Sigmoid colon (tissue), 6 donors: ENCODE measurements at regions not wholly inside any gene's neighbourhood (a gene's known extent, or its start where the extent isn't known, plus 50 kb on each side); places are given as distances from the start of the nearest gene placed in this dataset.

Experiments used
- DNase-seq: peaks from one replicate; pipeline ENCODE4 v3.0.0-alpha.2; 2019
- H3K27ac ChIP-seq, 4 donors: fragments of 200-600 bp; sonication (generic); one replicate each; pipeline ENCODE4 v1.5.1; 2016 to 2019; ENCODE audit warnings: mild to moderate bottlenecking in 1 of 4
- H3K27me3 ChIP-seq, 3 donors: fragments of 200-600 bp; sonication (generic); one replicate each; pipeline ENCODE4 v1.5.1; 2019; ENCODE audit warnings: mild to moderate bottlenecking in 1 of 3
- H3K36me3 ChIP-seq, 4 donors: fragments of 200-600 bp; sonication (generic); one replicate each; pipeline ENCODE4 v1.5.1; 2016 to 2019
- H3K4me1 ChIP-seq, 4 donors: fragments of 200-600 bp; sonication (generic); one replicate each; pipeline ENCODE4 v1.5.1; 2017 to 2019
- H3K4me3 ChIP-seq, 4 donors: fragments of 200-600 bp; sonication (generic); one replicate each; pipeline ENCODE4 v1.5.1; 2017 to 2019; ENCODE audit warnings: mild to moderate bottlenecking in 2 of 4, moderate library complexity in 1 of 4
- H3K9me3 ChIP-seq, 4 donors: fragments of 200-600 bp in 3 of 4; sonication (generic) in 3 of 4; one replicate each; pipeline versions ENCODE4 v1.5.1 to v1.6.1; 2013 to 2019
- EP300 ChIP-seq, 4 donors: sonication (generic); formaldehyde crosslinking; IDR thresholded peaks; one replicate each; pipeline ENCODE4 v1.6.1; 2017; ENCODE audit warnings: antibody characterized with exemption in 4 of 4
- POLR2A ChIP-seq, 2 donors: fragments of 450-650 bp; IDR thresholded peaks; one replicate each; pipeline ENCODE4 v1.6.1; 2016; ENCODE audit warnings: antibody characterized with exemption in 2 of 2, mild to moderate bottlenecking in 2 of 2, moderate library complexity in 2 of 2
- POLR2AphosphoS5 ChIP-seq, 4 donors: sonication (generic); formaldehyde crosslinking; IDR thresholded peaks; one replicate each; pipeline ENCODE4 v1.6.1; 2017; ENCODE audit warnings: antibody characterized with exemption in 4 of 4
- WGBS, 2 donors: extraction: QIAGEN DNeasy Blood & Tissue Kit; methylation state at CpG; one replicate each; pipeline ENCODE4 v1.1.7; 2013; 5-methylcytosine and 5-hydroxymethylcytosine counted together
- intact Hi-C: fragments of 100-400 bp; cut with DNase I; formaldehyde crosslinking; loops from one replicate; pipeline ENCODE4 v1.15.1; 2023
- TF ChIP-seq, protein P1 (sequence below), 4 experiments: fragments of 450-650 bp in 3 of 4; fragments of 200-600 bp in 1 of 4; IDR thresholded peaks; one replicate each; pipeline ENCODE4 v1.5.1; 2016 to 2019; ENCODE audit warnings: antibody characterized with exemption in 4 of 4, mild to moderate bottlenecking in 3 of 4, moderate library complexity in 2 of 4
- donor health status: healthy with polysubstance abuse.
- donor health status: healthy.

DNA sequence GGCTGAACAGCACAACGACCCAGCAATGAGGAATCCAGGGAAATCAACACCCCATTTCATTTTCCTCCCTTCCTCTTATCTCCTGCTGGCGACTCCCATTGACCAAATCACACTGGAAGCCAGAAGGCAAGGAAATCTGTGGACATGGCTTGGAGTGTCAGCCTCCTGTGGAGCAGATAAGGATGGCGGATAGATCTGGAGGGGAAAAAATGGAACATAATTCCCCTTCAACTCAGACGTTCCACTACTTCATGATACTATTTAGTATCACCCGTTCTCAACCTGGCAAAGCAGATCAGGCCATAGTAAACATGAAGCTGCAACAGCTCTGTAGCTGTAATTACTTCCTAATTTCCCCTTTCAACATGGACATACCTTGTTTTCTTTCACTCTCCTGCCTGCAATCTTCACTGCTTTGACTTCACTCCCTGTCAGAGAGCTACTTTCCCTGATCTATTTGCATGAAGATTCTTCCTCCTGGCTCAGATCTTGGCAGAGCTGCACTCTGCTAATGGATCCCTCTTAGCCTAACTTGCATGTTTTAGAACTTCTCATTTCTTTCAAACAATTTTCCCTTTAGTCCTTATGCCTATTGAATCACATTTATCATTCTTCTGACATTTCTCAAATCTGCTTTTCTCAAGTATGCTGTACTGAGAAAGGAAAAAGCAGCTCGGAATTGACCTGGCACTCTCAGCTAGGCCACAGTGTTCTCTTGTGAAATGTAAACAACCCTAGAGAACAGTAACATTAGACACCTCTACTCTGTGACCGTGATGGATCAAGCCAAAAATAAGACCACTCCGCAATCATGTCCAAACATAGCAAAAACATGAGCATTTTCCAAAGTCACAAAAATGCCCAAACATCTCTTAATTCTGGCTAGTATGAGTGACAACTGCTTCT is 135.1 kb downstream of the ETNK1 start:
- TF ChIP-seq EP300 (IDR thresholded peaks at IDR 0.05) (peak in 3 of 4 donors; percentile 16 to 89 (median 67)), POLR2A (IDR thresholded peaks at IDR 0.05) (no peak), POLR2AphosphoS5 (IDR thresholded peaks at IDR 0.05) (peak in 3 of 4 donors; percentile 57 to 78 (median 60))
- no peaks in the 10 kb centered on the region for H3K9me3 ChIP-seq
- intact Hi-C loops: no loop called here
- WGBS, 2 donors: 69 to 79% methylated on average over 8 of the region's 8 CpGs
- no peaks in the 10 kb centered on the region for H3K27me3 ChIP-seq
- peaks cover 0 to 15% (median 12%) of the 10 kb centered on the region in 4 donors for H3K4me1 ChIP-seq
- DNase-seq: no peak
- peak overlapping the region; percentile 72 to 86 (median 79) for H3K27ac ChIP-seq
- no peaks in the 10 kb centered on the region for H3K36me3 ChIP-seq
- no peak overlapping the region for H3K4me3 ChIP-seq

DNA sequence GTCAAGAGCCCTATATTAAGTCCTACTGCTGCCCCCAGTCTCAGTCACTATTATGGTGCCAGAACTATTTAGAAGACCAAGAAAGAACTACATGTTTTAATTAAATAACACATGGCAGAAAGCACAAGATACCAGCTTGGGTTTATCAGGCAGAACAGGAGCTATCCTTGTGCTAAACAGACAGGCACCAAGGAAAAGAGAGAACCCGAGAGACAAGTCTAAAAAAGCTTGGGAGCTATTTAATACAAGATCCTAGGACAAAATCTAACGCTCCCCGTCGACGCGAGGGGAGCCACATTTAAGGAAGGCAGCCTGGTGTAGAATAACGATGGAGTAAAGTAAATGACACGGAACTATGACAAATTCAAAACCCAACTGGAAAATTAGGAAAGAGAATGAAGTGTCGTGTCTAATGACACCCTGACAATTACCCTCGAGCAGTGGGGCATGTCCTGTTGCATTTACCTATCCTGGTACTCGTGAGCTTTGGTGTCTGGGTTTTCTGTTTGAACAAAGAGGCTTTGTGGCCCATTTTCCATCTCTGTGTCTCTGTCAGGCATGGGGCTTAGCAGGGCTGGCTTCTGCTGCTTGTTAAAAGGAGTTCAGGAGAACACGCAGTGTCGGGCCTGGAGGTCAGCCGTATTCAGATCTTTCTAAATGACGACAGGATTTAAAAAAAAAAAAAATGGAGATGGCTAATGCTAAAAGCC is 140.6 kb downstream of the ETNK1 start:
- Histone ChIP-seq H3K9me3 (no peaks in the 10 kb centered on the region), H3K27ac (peak overlapping the region in 1 of 4 donors; percentile 56), H3K4me3 (no peak overlapping the region), H3K36me3 (no peaks in the 10 kb centered on the region), H3K27me3 (no peaks in the 10 kb centered on the region), H3K4me1 (peaks cover 0 to 3% (median 1%) of the 10 kb centered on the region in 4 donors)
- no peak for DNase-seq
- intact Hi-C loops: no loop called here
- 81 to 82% methylated on average over 15 of the region's 15 CpGs for WGBS, 2 donors
- TF ChIP-seq, protein P1, sequence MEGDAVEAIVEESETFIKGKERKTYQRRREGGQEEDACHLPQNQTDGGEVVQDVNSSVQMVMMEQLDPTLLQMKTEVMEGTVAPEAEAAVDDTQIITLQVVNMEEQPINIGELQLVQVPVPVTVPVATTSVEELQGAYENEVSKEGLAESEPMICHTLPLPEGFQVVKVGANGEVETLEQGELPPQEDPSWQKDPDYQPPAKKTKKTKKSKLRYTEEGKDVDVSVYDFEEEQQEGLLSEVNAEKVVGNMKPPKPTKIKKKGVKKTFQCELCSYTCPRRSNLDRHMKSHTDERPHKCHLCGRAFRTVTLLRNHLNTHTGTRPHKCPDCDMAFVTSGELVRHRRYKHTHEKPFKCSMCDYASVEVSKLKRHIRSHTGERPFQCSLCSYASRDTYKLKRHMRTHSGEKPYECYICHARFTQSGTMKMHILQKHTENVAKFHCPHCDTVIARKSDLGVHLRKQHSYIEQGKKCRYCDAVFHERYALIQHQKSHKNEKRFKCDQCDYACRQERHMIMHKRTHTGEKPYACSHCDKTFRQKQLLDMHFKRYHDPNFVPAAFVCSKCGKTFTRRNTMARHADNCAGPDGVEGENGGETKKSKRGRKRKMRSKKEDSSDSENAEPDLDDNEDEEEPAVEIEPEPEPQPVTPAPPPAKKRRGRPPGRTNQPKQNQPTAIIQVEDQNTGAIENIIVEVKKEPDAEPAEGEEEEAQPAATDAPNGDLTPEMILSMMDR (IDR thresholded peaks at IDR 0.05): no peak
- TF ChIP-seq POLR2AphosphoS5 (IDR thresholded peaks at IDR 0.05) (no peak), POLR2A (IDR thresholded peaks at IDR 0.05) (no peak), EP300 (IDR thresholded peaks at IDR 0.05) (no peak)

DNA sequence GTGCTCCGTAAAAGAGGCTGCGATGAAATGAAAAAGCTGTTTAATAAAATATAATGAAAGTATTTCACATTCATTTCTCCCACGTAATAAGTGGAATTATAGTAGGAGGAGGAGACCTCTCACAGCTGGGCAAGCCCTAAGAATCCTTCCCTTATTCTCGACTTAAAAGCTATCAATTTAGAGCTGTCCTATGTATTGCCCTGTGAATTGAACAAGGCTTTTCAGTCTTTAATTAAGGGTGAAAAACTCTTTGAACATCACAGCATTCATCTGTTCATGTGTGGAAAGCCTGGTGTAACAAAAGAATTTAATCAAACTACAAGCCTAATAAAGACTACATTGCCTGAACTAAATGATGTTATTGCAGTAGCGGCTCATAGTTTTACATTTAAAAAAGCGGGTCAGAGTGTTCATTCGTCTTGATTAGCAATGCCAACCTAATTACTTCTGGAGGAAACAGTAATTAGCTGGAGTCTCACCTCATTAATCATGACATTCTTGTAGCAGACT is 142.0 kb downstream of the ETNK1 start:
- whole genome bisulfite sequencing, 2 donors: 82 to 84% methylated on average over 7 of the region's 7 CpGs
- intact Hi-C loops: no loop called here
- Histone ChIP-seq H3K9me3 (no peaks in the 10 kb centered on the region), H3K36me3 (no peaks in the 10 kb centered on the region), H3K27ac (peak overlapping the region in 1 of 4 donors; percentile 59), H3K4me1 (no peaks in the 10 kb centered on the region), H3K4me3 (no peak overlapping the region), H3K27me3 (no peaks in the 10 kb centered on the region)
- no peak for DNase-seq
- no peak for TF ChIP-seq POLR2AphosphoS5 (IDR thresholded peaks at IDR 0.05)
- TF ChIP-seq, protein P1 (IDR thresholded peaks at IDR 0.05): no peak
- TF ChIP-seq POLR2A (IDR thresholded peaks at IDR 0.05): no peak
- no peak for TF ChIP-seq EP300 (IDR thresholded peaks at IDR 0.05)

DNA sequence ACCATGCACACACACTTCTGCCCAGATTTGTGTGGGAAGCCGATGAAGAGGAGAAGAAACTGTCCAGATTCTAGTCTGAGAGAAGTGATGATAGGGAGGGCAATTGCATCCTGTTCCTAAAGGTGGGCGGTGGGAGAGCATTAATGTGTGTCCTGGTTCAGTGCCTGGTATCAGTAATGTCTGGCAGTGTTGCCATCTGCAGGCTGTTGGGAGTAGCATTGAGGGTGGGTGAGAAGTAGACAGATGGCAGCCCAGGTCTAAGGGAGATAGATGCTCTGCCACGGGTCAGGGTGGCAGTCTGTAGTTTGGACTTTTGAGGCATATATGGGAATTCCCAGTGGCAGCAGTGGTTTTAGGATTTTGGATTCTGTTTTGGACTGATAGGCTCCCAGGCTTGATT is 156.4 kb downstream of the ETNK1 start:
- Histone ChIP-seq H3K27me3 (no peaks in the 10 kb centered on the region), H3K4me1 (no peaks in the 10 kb centered on the region), H3K9me3 (no peaks in the 10 kb centered on the region), H3K4me3 (no peak overlapping the region), H3K36me3 (no peaks in the 10 kb centered on the region), H3K27ac (no peak overlapping the region)
- TF ChIP-seq POLR2A (IDR thresholded peaks at IDR 0.05) (no peak), EP300 (IDR thresholded peaks at IDR 0.05) (no peak), POLR2AphosphoS5 (IDR thresholded peaks at IDR 0.05) (no peak)
- TF ChIP-seq, protein P1 (IDR thresholded peaks at IDR 0.05): no peak
- 84 to 89% methylated on average over 3 of the region's 3 CpGs for WGBS, 2 donors
- DNase-seq: no peak
- intact Hi-C loops: no loop called here

DNA sequence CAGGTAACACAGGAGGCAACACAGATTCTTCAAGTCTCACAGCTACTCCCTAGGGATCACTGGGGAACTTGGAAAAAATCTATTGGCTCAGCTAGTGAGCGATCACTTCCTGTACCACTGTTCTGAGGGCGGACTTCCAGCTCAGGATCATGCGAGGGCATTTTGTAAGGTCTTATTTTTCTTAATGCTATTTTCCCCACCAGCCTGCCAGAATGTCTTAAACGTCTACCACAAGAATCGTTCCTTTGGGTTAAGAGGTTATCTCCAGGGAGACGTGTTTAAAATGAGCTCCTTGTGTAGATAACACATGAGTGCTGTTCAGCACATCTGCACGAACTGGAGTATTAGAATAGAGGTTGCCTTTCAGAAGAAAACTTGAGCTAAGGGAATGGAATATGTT is 162.6 kb downstream of the ETNK1 start:
- H3K4me3 ChIP-seq: no peak overlapping the region
- TF ChIP-seq POLR2A (IDR thresholded peaks at IDR 0.05) (no peak), POLR2AphosphoS5 (IDR thresholded peaks at IDR 0.05) (no peak), EP300 (IDR thresholded peaks at IDR 0.05) (no peak)
- TF ChIP-seq, protein P1 (IDR thresholded peaks at IDR 0.05): no peak
- no peaks in the 10 kb centered on the region for H3K4me1 ChIP-seq
- no peaks in the 10 kb centered on the region for H3K27me3 ChIP-seq
- no peaks in the 10 kb centered on the region for H3K9me3 ChIP-seq
- intact Hi-C loops: no loop called here
- no peak overlapping the region for H3K27ac ChIP-seq
- no peak for DNase-seq
- WGBS, 2 donors: 58 to 69% methylated on average over 7 of the region's 7 CpGs
- no peaks in the 10 kb centered on the region for H3K36me3 ChIP-seq
